OCI-LY1 (cell line): ENCODE measurements at regions not wholly inside any gene's neighbourhood (a gene's known extent, or its start where the extent isn't known, plus 50 kb on each side); places are given as distances from the start of the nearest gene placed in this dataset.

Experiments used
- H2AFZ ChIP-seq: fragments of 200-600 bp; sonication (generic), shearing (Covaris generic); 2 replicates; pipeline ENCODE4 v1.6.0; 2014; ENCODE audit warnings: antibody characterized with exemption, mild to moderate bottlenecking, low read length
- H3F3A ChIP-seq: fragments of 200-600 bp; sonication (generic), shearing (Covaris generic); 2 replicates; pipeline ENCODE4 v1.6.0; 2014; ENCODE audit warnings: mild to moderate bottlenecking, antibody characterized with exemption, low read length, moderate library complexity; ENCODE audit not compliant: insufficient read depth
- H3K27ac ChIP-seq: fragments of 200-600 bp; sonication (generic); 2 replicates; pipeline ENCODE4 v1.5.1; 2014; ENCODE audit warnings: low read length, mixed run types, mild to moderate bottlenecking, low read depth; ENCODE audit not compliant: poor library complexity, severe bottlenecking
- H3K27me3 ChIP-seq: fragments of 200-600 bp; sonication (generic); 2 replicates; pipeline ENCODE4 v1.6.0; 2014; ENCODE audit warnings: antibody characterized with exemption, mild to moderate bottlenecking, low read length, moderate library complexity; ENCODE audit not compliant: insufficient read depth
- H3K36me3 ChIP-seq: fragments of 200-600 bp; sonication (generic); 2 replicates; pipeline ENCODE4 v1.6.1; 2014; ENCODE audit warnings: mild to moderate bottlenecking, antibody characterized with exemption, low read length, moderate library complexity, mixed read lengths; ENCODE audit not compliant: insufficient read depth
- H3K4me1 ChIP-seq: fragments of 200-600 bp; sonication (generic); 2 replicates; pipeline ENCODE4 v1.5.1; 2014; ENCODE audit warnings: mild to moderate bottlenecking, low read length, moderate library complexity; ENCODE audit not compliant: insufficient read depth, severe bottlenecking
- H3K4me2 ChIP-seq: fragments of 200-600 bp; sonication (generic), shearing (Covaris generic); 2 replicates; pipeline ENCODE4 v1.6.1; 2014; ENCODE audit warnings: low read length
- H3K4me3 ChIP-seq: fragments of 200-600 bp; sonication (generic); 2 replicates; pipeline ENCODE4 v1.5.1; 2014; ENCODE audit warnings: low read length, low read depth, mild to moderate bottlenecking, mixed read lengths; ENCODE audit not compliant: poor library complexity, severe bottlenecking
- H3K79me2 ChIP-seq: fragments of 200-600 bp; shearing (Covaris generic); 2 replicates; pipeline ENCODE4 v1.6.1; 2016; ENCODE audit warnings: mixed run types, low read length, mixed read lengths; ENCODE audit not compliant: insufficient read depth
- H3K9ac ChIP-seq: fragments of 200-600 bp; sonication (generic), shearing (Covaris generic); 2 replicates; pipeline ENCODE4 v1.6.1; 2014; ENCODE audit warnings: mild to moderate bottlenecking, low read length, mixed read lengths
- H3K9me2 ChIP-seq: fragments of 200-600 bp; sonication (generic), shearing (Covaris generic); 2 replicates; pipeline ENCODE4 v1.6.1; 2014; ENCODE audit warnings: low read depth, mild to moderate bottlenecking, low read length, mixed read lengths
- H3K9me3 ChIP-seq: fragments of 200-600 bp; shearing (Covaris generic); 2 replicates; pipeline ENCODE4 v1.6.1; 2014; ENCODE audit warnings: low read length, mixed read lengths
- H4K20me1 ChIP-seq: fragments of 200-600 bp; sonication (generic), shearing (Covaris generic); 2 replicates; pipeline ENCODE4 v1.6.0; 2016; ENCODE audit warnings: mild to moderate bottlenecking, low read length; ENCODE audit not compliant: insufficient read depth
- EZH2 ChIP-seq: fragments of 200-600 bp; sonication (generic), shearing (Covaris generic); IDR thresholded peaks from 2 replicates; pipeline ENCODE4 v1.8.0; 2017; ENCODE audit warnings: borderline replicate concordance, mixed run types, mild to moderate bottlenecking, antibody characterized with exemption, low read length, moderate library complexity, mixed read lengths
- TF ChIP-seq, protein P1 (sequence below): fragments of 200-600 bp; sonication (generic), shearing (Covaris generic); IDR thresholded peaks from 2 replicates; pipeline ENCODE4 v1.5.1; 2017; ENCODE audit warnings: mild to moderate bottlenecking, antibody characterized with exemption, low read length, moderate library complexity, mixed read lengths

DNA sequence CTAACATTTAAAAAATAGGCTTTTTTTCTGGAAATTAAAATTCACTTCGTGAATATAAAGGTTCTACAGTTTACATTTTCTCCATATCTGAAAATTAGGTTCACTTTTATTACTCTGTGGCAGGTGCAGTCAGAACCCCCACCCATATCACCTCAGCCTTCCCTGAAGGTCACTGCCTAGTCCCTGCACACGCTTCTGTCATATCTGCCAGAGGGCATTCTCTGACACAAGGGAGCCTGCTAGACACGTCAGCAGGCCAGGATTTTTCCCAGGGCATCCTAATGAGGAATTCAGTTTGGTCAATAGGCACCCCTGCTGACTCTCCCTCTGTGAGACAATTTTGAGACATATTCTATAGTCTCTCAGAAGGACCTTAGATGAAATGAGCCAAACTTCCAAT lies 475.7 kb upstream of the PKDCC start:
- Histone ChIP-seq H4K20me1 (no peaks in the 10 kb centered on the region), H3K9ac (no peak overlapping the region), H3K79me2 (no peaks in the 10 kb centered on the region), H2AFZ (no peak overlapping the region), H3K4me2 (no peak overlapping the region), H3K4me1 (no peaks in the 10 kb centered on the region), H3F3A (no peaks in the 10 kb centered on the region), H3K27me3 (no peaks in the 10 kb centered on the region), H3K9me2 (no peaks in the 10 kb centered on the region), H3K36me3 (no peaks in the 10 kb centered on the region), H3K4me3 (no peak overlapping the region), H3K9me3 (no peaks in the 10 kb centered on the region), H3K27ac (no peak overlapping the region)
- TF ChIP-seq, protein P1, sequence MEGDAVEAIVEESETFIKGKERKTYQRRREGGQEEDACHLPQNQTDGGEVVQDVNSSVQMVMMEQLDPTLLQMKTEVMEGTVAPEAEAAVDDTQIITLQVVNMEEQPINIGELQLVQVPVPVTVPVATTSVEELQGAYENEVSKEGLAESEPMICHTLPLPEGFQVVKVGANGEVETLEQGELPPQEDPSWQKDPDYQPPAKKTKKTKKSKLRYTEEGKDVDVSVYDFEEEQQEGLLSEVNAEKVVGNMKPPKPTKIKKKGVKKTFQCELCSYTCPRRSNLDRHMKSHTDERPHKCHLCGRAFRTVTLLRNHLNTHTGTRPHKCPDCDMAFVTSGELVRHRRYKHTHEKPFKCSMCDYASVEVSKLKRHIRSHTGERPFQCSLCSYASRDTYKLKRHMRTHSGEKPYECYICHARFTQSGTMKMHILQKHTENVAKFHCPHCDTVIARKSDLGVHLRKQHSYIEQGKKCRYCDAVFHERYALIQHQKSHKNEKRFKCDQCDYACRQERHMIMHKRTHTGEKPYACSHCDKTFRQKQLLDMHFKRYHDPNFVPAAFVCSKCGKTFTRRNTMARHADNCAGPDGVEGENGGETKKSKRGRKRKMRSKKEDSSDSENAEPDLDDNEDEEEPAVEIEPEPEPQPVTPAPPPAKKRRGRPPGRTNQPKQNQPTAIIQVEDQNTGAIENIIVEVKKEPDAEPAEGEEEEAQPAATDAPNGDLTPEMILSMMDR = no peak
- no peak for TF ChIP-seq EZH2

- no peaks in the 10 kb centered on the region for H3K27me3 ChIP-seq
- no peak overlapping the region for H3K27ac ChIP-seq
- no peaks in the 10 kb centered on the region for H3K79me2 ChIP-seq
- no peak overlapping the region for H3K9ac ChIP-seq
- H3F3A ChIP-seq = no peaks in the 10 kb centered on the region
- no peaks in the 10 kb centered on the region for H4K20me1 ChIP-seq
- H3K9me2 ChIP-seq = no peaks in the 10 kb centered on the region
- TF ChIP-seq, protein P1 = no peak
- no peak for TF ChIP-seq EZH2
- no peak overlapping the region for H2AFZ ChIP-seq
- H3K4me2 ChIP-seq = no peak overlapping the region
- no peak overlapping the region for H3K4me3 ChIP-seq
- no peaks in the 10 kb centered on the region for H3K4me1 ChIP-seq
- no peaks in the 10 kb centered on the region for H3K36me3 ChIP-seq
- no peaks in the 10 kb centered on the region for H3K9me3 ChIP-seq
These were observed 471.4 kb upstream of the PKDCC start for GRCh38 chr2:41576423-41576822.

DNA sequence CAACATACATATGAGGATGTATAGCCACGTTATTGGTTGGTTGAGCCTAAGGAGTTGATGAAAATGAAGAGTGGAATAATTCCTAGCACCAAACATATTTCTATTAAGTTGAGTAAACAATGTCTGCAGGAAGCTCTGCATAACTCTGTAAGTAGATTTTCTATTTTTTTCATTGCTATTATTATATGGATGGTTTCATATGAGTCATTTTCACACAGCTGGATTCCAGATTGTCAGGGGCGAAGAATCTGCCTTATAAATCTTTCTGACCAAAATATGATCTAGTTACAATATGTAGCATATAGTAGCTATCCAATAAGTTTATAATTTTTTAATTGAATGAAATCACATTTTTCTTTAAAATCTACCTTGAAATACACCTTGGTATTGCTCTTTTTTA lies 468.0 kb upstream of the PKDCC start:
- H3K4me1 ChIP-seq = no peaks in the 10 kb centered on the region
- H3K4me3 ChIP-seq = no peak overlapping the region

More for the DNA sequence above, 468.0 kb upstream of the PKDCC start:
- no peak overlapping the region for H3K27ac ChIP-seq
- H2AFZ ChIP-seq = no peak overlapping the region
- H3K9ac ChIP-seq = no peak overlapping the region
- H3K9me2 ChIP-seq = no peaks in the 10 kb centered on the region
- no peak overlapping the region for H3K4me2 ChIP-seq
- no peaks in the 10 kb centered on the region for H3K27me3 ChIP-seq
- TF ChIP-seq, protein P1 = no peak
- no peak for TF ChIP-seq EZH2
- H3F3A ChIP-seq = no peaks in the 10 kb centered on the region
- H3K9me3 ChIP-seq = no peaks in the 10 kb centered on the region
- no peaks in the 10 kb centered on the region for H3K79me2 ChIP-seq
- H3K36me3 ChIP-seq = no peaks in the 10 kb centered on the region
- no peaks in the 10 kb centered on the region for H4K20me1 ChIP-seq
